H9 (cell line): ENCODE measurements at regions not wholly inside any gene's neighbourhood (a gene's known extent, or its start where the extent isn't known, plus 50 kb on each side); places are given as distances from the start of the nearest gene placed in this dataset.

Source experiments
- DNase-seq: peaks from one replicate; pipeline ENCODE4 v3.0.0-alpha.2; 2017
- H2AFZ ChIP-seq: one replicate; pipeline ENCODE4 v1.6.1; 2013; ENCODE audit warnings: mild to moderate bottlenecking, low read length, control low read depth, moderate library complexity
- H2AK5ac ChIP-seq: 2 replicates; pipeline ENCODE4 v1.6.1; 2013; ENCODE audit warnings: low read length, control low read depth, mixed read lengths; ENCODE audit not compliant: insufficient read length
- H2BK120ac ChIP-seq: one replicate; pipeline ENCODE4 v1.6.1; 2013; ENCODE audit warnings: low read depth, mild to moderate bottlenecking, low read length, control low read depth, inconsistent platforms; ENCODE audit not compliant: poor library complexity, severe bottlenecking
- H2BK12ac ChIP-seq: 2 replicates; pipeline ENCODE4 v1.6.1; 2013; ENCODE audit warnings: low read length, control low read depth, mixed read lengths, low read depth; ENCODE audit not compliant: insufficient read length
- H2BK15ac ChIP-seq: 2 replicates; pipeline ENCODE4 v1.6.1; 2013; ENCODE audit warnings: low read depth, low read length, control low read depth
- H2BK20ac ChIP-seq: one replicate; pipeline ENCODE4 v1.6.1; 2013; ENCODE audit warnings: low read depth, mild to moderate bottlenecking, low read length, control low read depth, inconsistent platforms; ENCODE audit not compliant: poor library complexity, severe bottlenecking
- H2BK5ac ChIP-seq: 2 replicates; pipeline ENCODE4 v1.6.1; 2013; ENCODE audit warnings: low read length, control low read depth, mixed read lengths; ENCODE audit not compliant: insufficient read length
- H3K14ac ChIP-seq: 2 replicates; pipeline ENCODE4 v1.6.1; 2013; ENCODE audit warnings: low read length, control low read depth; ENCODE audit not compliant: insufficient read depth
- H3K18ac ChIP-seq: 2 replicates; pipeline ENCODE4 v1.6.1; 2013; ENCODE audit warnings: low read depth, mild to moderate bottlenecking, mixed read lengths, low read length, control low read depth; ENCODE audit not compliant: insufficient read length
- H3K23ac ChIP-seq: 2 replicates; pipeline ENCODE4 v1.6.1; 2013; ENCODE audit warnings: low read length, control low read depth, mixed read lengths, low read depth; ENCODE audit not compliant: insufficient read length
- H3K23me2 ChIP-seq: 2 replicates; pipeline ENCODE4 v1.6.1; 2013; ENCODE audit warnings: low read depth, mild to moderate bottlenecking, mixed read lengths, low read length, control low read depth; ENCODE audit not compliant: insufficient read length, poor library complexity, severe bottlenecking
- H3K27ac ChIP-seq: 2 replicates; pipeline ENCODE4 v1.5.1; 2013; ENCODE audit warnings: low read length, control low read depth, mixed read lengths, low read depth; ENCODE audit not compliant: insufficient read length
- H3K27me3 ChIP-seq: 2 replicates; pipeline ENCODE4 v1.6.1; 2013; ENCODE audit warnings: low read length, control low read depth, inconsistent platforms; ENCODE audit not compliant: insufficient read depth
- H3K4ac ChIP-seq: 2 replicates; pipeline ENCODE4 v1.6.1; 2013; ENCODE audit warnings: low read depth, mild to moderate bottlenecking, control low read depth, inconsistent platforms, low read length, moderate library complexity
- H3K4me1 ChIP-seq: 2 replicates; pipeline ENCODE4 v1.6.1; 2013; ENCODE audit warnings: low read length, control low read depth, inconsistent platforms; ENCODE audit not compliant: insufficient read depth
- H3K4me2 ChIP-seq: 2 replicates; pipeline ENCODE4 v1.6.1; 2013; ENCODE audit warnings: low read length, control low read depth, mixed read lengths; ENCODE audit not compliant: insufficient read length, insufficient read depth
- H3K56ac ChIP-seq: 2 replicates; pipeline ENCODE4 v1.6.1; 2013; ENCODE audit warnings: low read depth, mild to moderate bottlenecking, mixed read lengths, low read length, control low read depth; ENCODE audit not compliant: insufficient read length
- H3K79me1 ChIP-seq: 2 replicates; pipeline ENCODE4 v1.6.1; 2013; ENCODE audit warnings: low read depth, mild to moderate bottlenecking, moderate library complexity, low read length, control low read depth, inconsistent platforms; ENCODE audit not compliant: insufficient read depth, poor library complexity, severe bottlenecking
- H3K79me2 ChIP-seq: 2 replicates; pipeline ENCODE4 v1.6.1; 2013; ENCODE audit warnings: low read length, control low read depth, inconsistent platforms; ENCODE audit not compliant: insufficient read depth
- H3K9ac ChIP-seq: 2 replicates; pipeline ENCODE4 v1.6.1; 2013; ENCODE audit warnings: low read length, control low read depth, mixed read lengths; ENCODE audit not compliant: insufficient read length; ENCODE audit errors: extremely low read depth
- H3K9me3 ChIP-seq: one replicate; pipeline ENCODE4 v1.6.1; 2013; ENCODE audit warnings: low read depth, low read length, inconsistent platforms; ENCODE audit not compliant: control insufficient read depth
- H3T11ph ChIP-seq: one replicate; pipeline ENCODE4 v1.6.1; 2013; ENCODE audit warnings: mild to moderate bottlenecking, low read length, control low read depth, inconsistent platforms
- H4K20me1 ChIP-seq: one replicate; pipeline ENCODE4 v1.6.1; 2013; ENCODE audit not compliant: control insufficient read depth, insufficient read length, insufficient read depth
- H4K5ac ChIP-seq: 2 replicates; pipeline ENCODE4 v1.6.1; 2013; ENCODE audit warnings: low read depth, mild to moderate bottlenecking, mixed read lengths, low read length, control low read depth; ENCODE audit not compliant: insufficient read length
- H4K8ac ChIP-seq: replicated peaks from 2 replicates; pipeline ENCODE4 v1.6.1; 2013; ENCODE audit warnings: low read length, control low read depth, mixed read lengths, low read depth; ENCODE audit not compliant: insufficient read length
- H4K91ac ChIP-seq: 2 replicates; pipeline ENCODE4 v1.6.1; 2013; ENCODE audit warnings: low read depth, mild to moderate bottlenecking, moderate library complexity, mixed read lengths, low read length, control low read depth; ENCODE audit not compliant: insufficient read length
- H3K27ac Mint-ChIP-seq, 3 experiments: 2 replicates in 2 of 3; 3 replicates in 1 of 3; pipeline ENCODE4 v1.8.0; 2020 to 2021; ENCODE audit warnings: mixed read lengths in 3 of 3, mild to moderate bottlenecking in 1 of 3, moderate library complexity in 1 of 3
- H3K27me3 Mint-ChIP-seq: 2 replicates; pipeline ENCODE4 v1.8.0; 2021; ENCODE audit warnings: low read depth, mild to moderate bottlenecking, moderate library complexity, mixed read lengths
- H3K36me3 Mint-ChIP-seq, 3 experiments: 2 replicates in 2 of 3; 3 replicates in 1 of 3; pipeline ENCODE4 v1.8.0; 2020 to 2021; ENCODE audit warnings: low read depth in 3 of 3, mixed read lengths in 3 of 3; ENCODE audit not compliant: insufficient read depth in 1 of 3
- H3K4me1 Mint-ChIP-seq, 2 experiments: 2 replicates each; pipeline ENCODE4 v1.8.0; 2020; ENCODE audit warnings: mixed read lengths in 2 of 2
- H3K4me3 Mint-ChIP-seq, 2 experiments: 2 replicates in 1 of 2; 3 replicates in 1 of 2; pipeline ENCODE4 v1.8.0; 2020 to 2021; ENCODE audit warnings: mild to moderate bottlenecking in 2 of 2, mixed read lengths in 2 of 2, moderate library complexity in 1 of 2
- H3K9me3 Mint-ChIP-seq, 2 experiments: 2 replicates in 1 of 2; 3 replicates in 1 of 2; pipeline ENCODE4 v1.8.0; 2020; ENCODE audit warnings: mild to moderate bottlenecking in 2 of 2, mixed read lengths in 2 of 2, moderate library complexity in 1 of 2
- WGBS: extraction: QIAGEN DNeasy Blood & Tissue Kit; methylation state at CpG from one replicate; pipeline ENCODE4 v1.1.7; 2013; ENCODE audit warnings: missing lambda C conversion rate, low lambda C conversion rate, mixed read lengths; ENCODE audit not compliant: insufficient read length; ENCODE audit errors: extremely low coverage; 5-methylcytosine and 5-hydroxymethylcytosine counted together
- TF ChIP-seq, protein P1 (sequence below): fragments of 200-600 bp; sonication (generic); conservative IDR thresholded peaks from 3 replicates; pipeline ENCODE4 v1.8.0; 2021; ENCODE audit warnings: antibody characterized with exemption, mild to moderate bottlenecking

DNA sequence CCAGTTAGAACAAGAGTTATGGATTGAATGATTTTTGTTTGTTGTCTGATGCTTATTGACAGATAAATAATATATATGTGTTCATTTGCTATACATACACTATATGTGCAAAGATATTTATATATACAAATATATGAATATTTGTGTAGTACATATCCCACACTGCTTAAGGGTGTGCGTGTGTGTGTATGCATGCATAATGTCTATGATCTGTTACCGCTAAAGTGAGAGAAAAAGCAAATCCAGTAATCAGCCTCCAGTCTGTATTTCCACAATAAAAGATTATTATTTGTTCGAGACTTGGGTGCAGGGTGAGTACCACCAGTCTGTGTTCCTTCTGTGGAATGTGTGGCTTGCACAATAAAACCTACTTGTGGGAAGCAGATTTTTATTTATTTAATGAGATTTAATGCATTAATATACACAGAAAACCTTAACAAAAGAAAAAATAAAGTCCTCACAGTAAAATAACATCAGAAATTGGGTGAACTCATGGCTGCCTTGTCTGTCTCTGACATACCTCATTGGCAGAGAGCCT is 366.0 kb upstream of the TBL1XR1 start:
- H4K8ac ChIP-seq = no peak overlapping the region
- no peak overlapping the region for H3K23ac ChIP-seq
- H3K9ac ChIP-seq = no peak overlapping the region
- Mint-ChIP-seq H3K4me3 (no peak overlapping the region), H3K36me3 (no peaks in the 10 kb centered on the region), H3K27me3 (no peaks in the 10 kb centered on the region), H3K4me1 (peaks cover 21 to 26% of the 10 kb centered on the region in 2 experiments), H3K9me3 (peaks cover 0 to 3% of the 10 kb centered on the region in 2 experiments; a peak in 1 of 5 replicates), H3K27ac (no peak overlapping the region)
- TF ChIP-seq, protein P1, sequence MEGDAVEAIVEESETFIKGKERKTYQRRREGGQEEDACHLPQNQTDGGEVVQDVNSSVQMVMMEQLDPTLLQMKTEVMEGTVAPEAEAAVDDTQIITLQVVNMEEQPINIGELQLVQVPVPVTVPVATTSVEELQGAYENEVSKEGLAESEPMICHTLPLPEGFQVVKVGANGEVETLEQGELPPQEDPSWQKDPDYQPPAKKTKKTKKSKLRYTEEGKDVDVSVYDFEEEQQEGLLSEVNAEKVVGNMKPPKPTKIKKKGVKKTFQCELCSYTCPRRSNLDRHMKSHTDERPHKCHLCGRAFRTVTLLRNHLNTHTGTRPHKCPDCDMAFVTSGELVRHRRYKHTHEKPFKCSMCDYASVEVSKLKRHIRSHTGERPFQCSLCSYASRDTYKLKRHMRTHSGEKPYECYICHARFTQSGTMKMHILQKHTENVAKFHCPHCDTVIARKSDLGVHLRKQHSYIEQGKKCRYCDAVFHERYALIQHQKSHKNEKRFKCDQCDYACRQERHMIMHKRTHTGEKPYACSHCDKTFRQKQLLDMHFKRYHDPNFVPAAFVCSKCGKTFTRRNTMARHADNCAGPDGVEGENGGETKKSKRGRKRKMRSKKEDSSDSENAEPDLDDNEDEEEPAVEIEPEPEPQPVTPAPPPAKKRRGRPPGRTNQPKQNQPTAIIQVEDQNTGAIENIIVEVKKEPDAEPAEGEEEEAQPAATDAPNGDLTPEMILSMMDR = no peak
- H3K18ac ChIP-seq = no peak overlapping the region
- H3K23me2 ChIP-seq = no peaks in the 10 kb centered on the region
- H3K4me1 ChIP-seq = no peaks in the 10 kb centered on the region; the same call in 1 of the 2 replicates
- H3K4me2 ChIP-seq = no peak overlapping the region
- H3K14ac ChIP-seq = no peak overlapping the region
- H3T11ph ChIP-seq = no peak overlapping the region
- no peaks in the 10 kb centered on the region for H3K79me2 ChIP-seq
- H3K27me3 ChIP-seq = no peaks in the 10 kb centered on the region
- H3K4ac ChIP-seq = no peak overlapping the region
- no peak overlapping the region for H2AK5ac ChIP-seq
- H3K27ac ChIP-seq = no peak overlapping the region
- no CpG with 5 or more reads among the region's 3 CpGs for WGBS
- H2BK5ac ChIP-seq = no peak overlapping the region
- H4K91ac ChIP-seq = no peak overlapping the region
- no peak overlapping the region for H2AFZ ChIP-seq
- no peak overlapping the region for H3K56ac ChIP-seq
- no peak overlapping the region for H2BK12ac ChIP-seq
- no peaks in the 10 kb centered on the region for H3K9me3 ChIP-seq
- DNase-seq = no peak
- no peak overlapping the region for H2BK20ac ChIP-seq
- H3K79me1 ChIP-seq = no peaks in the 10 kb centered on the region
- no peak overlapping the region for H2BK15ac ChIP-seq
- H4K20me1 ChIP-seq = no peaks in the 10 kb centered on the region
- H2BK120ac ChIP-seq = no peak overlapping the region
- no peak overlapping the region for H4K5ac ChIP-seq
